ENCODE measurements at regions not wholly inside any gene's neighbourhood (a gene's known extent, or its start where the extent isn't known, plus 50 kb on each side); places are given as distances from the start of the nearest gene placed in this dataset.

DNA sequence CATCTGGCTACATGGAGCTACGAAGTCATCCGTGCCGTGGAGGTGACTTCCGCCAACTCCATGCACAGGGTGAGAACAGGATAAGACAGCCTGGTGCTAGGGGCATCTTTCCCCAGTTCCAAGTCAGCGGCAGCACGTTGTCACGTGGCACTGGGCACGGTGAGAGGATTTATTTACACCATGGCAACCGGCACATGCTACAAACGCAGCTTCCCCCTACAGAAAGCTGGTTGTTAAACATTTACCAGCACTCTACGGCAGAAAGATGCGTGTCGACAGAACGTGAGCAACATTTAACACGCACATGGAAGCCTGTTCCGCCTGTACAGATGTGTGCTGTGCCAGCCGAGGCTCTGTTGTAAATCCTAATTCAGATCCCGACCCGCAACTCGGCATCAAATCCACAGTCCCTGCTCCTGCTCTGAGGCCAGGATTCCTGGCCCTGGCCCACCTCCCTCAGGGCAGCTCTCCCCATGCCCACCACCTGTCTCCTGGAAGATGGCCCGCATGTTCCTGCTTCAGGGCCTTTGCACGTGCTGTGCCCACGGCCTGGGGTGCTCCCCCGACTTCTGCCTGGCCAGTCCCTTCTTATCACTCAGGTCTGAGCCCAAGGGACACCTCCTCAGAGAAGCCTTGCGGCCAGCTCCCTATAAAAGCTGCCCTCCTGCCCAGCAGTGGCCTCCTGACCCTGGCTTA is 114.1 kb downstream of the RFLNA start:
- Histone ChIP-seq H3K27ac (replicated peaks) (no peak overlapping the region), H3K27me3 (ENCODE audit: insufficient read depth, poor library complexity, severe bottlenecking) (no peaks in the 10 kb centered on the region), H3K4me3 (replicated peaks; ENCODE audit: insufficient read depth, low read length) (no peak overlapping the region)
- DNase-seq (ENCODE audit: low read depth in 1 of 2, low spot score in 1 of 2) = no peak
- TF ChIP-seq GABPA (IDR thresholded peaks at IDR 0.05; ENCODE audit: low read depth) = no peak
- TF ChIP-seq, protein P1, sequence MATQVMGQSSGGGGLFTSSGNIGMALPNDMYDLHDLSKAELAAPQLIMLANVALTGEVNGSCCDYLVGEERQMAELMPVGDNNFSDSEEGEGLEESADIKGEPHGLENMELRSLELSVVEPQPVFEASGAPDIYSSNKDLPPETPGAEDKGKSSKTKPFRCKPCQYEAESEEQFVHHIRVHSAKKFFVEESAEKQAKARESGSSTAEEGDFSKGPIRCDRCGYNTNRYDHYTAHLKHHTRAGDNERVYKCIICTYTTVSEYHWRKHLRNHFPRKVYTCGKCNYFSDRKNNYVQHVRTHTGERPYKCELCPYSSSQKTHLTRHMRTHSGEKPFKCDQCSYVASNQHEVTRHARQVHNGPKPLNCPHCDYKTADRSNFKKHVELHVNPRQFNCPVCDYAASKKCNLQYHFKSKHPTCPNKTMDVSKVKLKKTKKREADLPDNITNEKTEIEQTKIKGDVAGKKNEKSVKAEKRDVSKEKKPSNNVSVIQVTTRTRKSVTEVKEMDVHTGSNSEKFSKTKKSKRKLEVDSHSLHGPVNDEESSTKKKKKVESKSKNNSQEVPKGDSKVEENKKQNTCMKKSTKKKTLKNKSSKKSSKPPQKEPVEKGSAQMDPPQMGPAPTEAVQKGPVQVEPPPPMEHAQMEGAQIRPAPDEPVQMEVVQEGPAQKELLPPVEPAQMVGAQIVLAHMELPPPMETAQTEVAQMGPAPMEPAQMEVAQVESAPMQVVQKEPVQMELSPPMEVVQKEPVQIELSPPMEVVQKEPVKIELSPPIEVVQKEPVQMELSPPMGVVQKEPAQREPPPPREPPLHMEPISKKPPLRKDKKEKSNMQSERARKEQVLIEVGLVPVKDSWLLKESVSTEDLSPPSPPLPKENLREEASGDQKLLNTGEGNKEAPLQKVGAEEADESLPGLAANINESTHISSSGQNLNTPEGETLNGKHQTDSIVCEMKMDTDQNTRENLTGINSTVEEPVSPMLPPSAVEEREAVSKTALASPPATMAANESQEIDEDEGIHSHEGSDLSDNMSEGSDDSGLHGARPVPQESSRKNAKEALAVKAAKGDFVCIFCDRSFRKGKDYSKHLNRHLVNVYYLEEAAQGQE (IDR thresholded peaks at IDR 0.05; ENCODE audit: insufficient replicate concordance, low read depth) = no peak
- TF ChIP-seq, protein P2, sequence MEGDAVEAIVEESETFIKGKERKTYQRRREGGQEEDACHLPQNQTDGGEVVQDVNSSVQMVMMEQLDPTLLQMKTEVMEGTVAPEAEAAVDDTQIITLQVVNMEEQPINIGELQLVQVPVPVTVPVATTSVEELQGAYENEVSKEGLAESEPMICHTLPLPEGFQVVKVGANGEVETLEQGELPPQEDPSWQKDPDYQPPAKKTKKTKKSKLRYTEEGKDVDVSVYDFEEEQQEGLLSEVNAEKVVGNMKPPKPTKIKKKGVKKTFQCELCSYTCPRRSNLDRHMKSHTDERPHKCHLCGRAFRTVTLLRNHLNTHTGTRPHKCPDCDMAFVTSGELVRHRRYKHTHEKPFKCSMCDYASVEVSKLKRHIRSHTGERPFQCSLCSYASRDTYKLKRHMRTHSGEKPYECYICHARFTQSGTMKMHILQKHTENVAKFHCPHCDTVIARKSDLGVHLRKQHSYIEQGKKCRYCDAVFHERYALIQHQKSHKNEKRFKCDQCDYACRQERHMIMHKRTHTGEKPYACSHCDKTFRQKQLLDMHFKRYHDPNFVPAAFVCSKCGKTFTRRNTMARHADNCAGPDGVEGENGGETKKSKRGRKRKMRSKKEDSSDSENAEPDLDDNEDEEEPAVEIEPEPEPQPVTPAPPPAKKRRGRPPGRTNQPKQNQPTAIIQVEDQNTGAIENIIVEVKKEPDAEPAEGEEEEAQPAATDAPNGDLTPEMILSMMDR (IDR thresholded peaks at IDR 0.05; ENCODE audit: insufficient read depth, low read length) = no peak
- TF ChIP-seq SPI1 (IDR thresholded peaks at IDR 0.05; ENCODE audit: borderline replicate concordance, low read depth) = no peak
- no peak for TF ChIP-seq POLR2AphosphoS5 (IDR thresholded peaks at IDR 0.05; ENCODE audit: low read depth)

DNA sequence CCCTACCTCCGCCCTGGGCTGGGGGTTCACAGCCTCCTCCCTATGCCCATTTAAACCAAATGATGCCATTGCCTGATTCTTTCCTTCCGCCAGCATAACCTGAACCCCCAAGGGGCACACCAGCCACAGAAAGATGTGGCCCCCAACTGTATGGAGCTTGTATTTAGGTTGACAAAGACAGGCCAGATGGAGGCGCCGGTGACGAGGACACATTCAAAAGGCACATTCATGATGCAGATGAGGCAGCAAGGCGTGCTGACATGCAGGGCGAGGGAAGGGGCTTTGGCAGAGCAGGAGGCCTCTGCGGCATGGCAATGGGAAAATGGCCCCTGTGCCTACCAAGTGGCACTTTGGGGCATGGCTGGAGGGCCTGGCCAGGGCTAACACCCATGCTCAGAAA is 112.2 kb downstream of the RFLNA start:
- DNase-seq (ENCODE audit: low read depth in 1 of 2, low spot score in 1 of 2) = no peak
- Histone ChIP-seq H3K27me3 (ENCODE audit: insufficient read depth, poor library complexity, severe bottlenecking) (no peaks in the 10 kb centered on the region), H3K27ac (replicated peaks) (no peak overlapping the region), H3K4me3 (replicated peaks; ENCODE audit: insufficient read depth, low read length) (no peak overlapping the region)
- TF ChIP-seq, protein P1 (IDR thresholded peaks at IDR 0.05; ENCODE audit: insufficient replicate concordance, low read depth) = no peak
- TF ChIP-seq, protein P2 (IDR thresholded peaks at IDR 0.05; ENCODE audit: insufficient read depth, low read length) = no peak
- TF ChIP-seq GABPA (IDR thresholded peaks at IDR 0.05; ENCODE audit: low read depth) = no peak
- no peak for TF ChIP-seq SPI1 (IDR thresholded peaks at IDR 0.05; ENCODE audit: borderline replicate concordance, low read depth)
- TF ChIP-seq POLR2AphosphoS5 (IDR thresholded peaks at IDR 0.05; ENCODE audit: low read depth) = no peak

DNA sequence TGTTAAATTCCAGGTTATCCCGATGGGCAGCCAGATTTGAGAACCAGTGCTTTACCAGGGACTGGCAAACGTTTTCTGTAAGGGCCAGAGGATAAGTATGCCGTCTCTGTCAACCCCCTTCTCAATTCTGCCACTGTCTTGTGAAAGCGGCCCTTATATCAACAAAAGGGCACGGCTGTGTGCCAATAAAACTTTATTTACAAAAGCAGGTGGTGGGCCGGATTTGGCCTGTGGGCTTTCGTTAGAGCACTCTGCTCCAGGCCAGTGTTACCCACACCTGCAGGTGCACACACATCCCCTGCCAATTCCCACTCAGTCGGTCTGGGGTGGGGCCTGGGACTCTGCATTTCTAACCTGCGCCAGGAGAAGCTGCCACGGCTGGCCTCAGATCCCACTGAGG is 111.2 kb downstream of the RFLNA start:
- Histone ChIP-seq H3K27me3 (ENCODE audit: insufficient read depth, poor library complexity, severe bottlenecking) (no peaks in the 10 kb centered on the region), H3K4me3 (replicated peaks; ENCODE audit: insufficient read depth, low read length) (no peak overlapping the region), H3K27ac (replicated peaks) (no peak overlapping the region)
- no peak for TF ChIP-seq GABPA (IDR thresholded peaks at IDR 0.05; ENCODE audit: low read depth)
- TF ChIP-seq POLR2AphosphoS5 (IDR thresholded peaks at IDR 0.05; ENCODE audit: low read depth) = no peak
- TF ChIP-seq, protein P1 (IDR thresholded peaks at IDR 0.05; ENCODE audit: insufficient replicate concordance, low read depth) = no peak
- TF ChIP-seq, protein P2 (IDR thresholded peaks at IDR 0.05; ENCODE audit: insufficient read depth, low read length) = no peak
- no peak for TF ChIP-seq SPI1 (IDR thresholded peaks at IDR 0.05; ENCODE audit: borderline replicate concordance, low read depth)
- DNase-seq (ENCODE audit: low read depth in 1 of 2, low spot score in 1 of 2) = no peak

Data from HL-60 (cell line).